GM21390 (cell line): ENCODE measurements at regions not wholly inside any gene's neighbourhood (a gene's known extent, or its start where the extent isn't known, plus 50 kb on each side); places are given as distances from the start of the nearest gene placed in this dataset.

Experiments used
- ATAC-seq: cut with Tn5 transposase; IDR thresholded peaks from one replicate; pipeline ENCODE4 v1.9.1; 2021; ENCODE audit not compliant: unreplicated experiment

- no peak for ATAC-seq
Measured at GRCh38 chr13:105814902-105815250, 720.6 kb downstream of the EFNB2 start.

- no peak for ATAC-seq
Measured at GRCh38 chr13:105814219-105814901, 721.1 kb downstream of the EFNB2 start.

- ATAC-seq = no peak
Measured at GRCh38 chr13:105806628-105806920, 728.9 kb downstream of the EFNB2 start.

- ATAC-seq = no peak
Measured at GRCh38 chr13:105805892-105806627, 729.4 kb downstream of the EFNB2 start.

- ATAC-seq = no peak
Measured at GRCh38 chr13:105804561-105805190, 730.8 kb downstream of the EFNB2 start.

GRCh38 chr13:105799155-105799554 is 736.3 kb downstream of the EFNB2 start:
- no peak for ATAC-seq

GRCh38 chr13:105798541-105798940 is 736.9 kb downstream of the EFNB2 start:
- no peak for ATAC-seq

GRCh38 chr13:105796081-105796480 is 739.4 kb downstream of the EFNB2 start:
- ATAC-seq = no peak

GRCh38 chr13:105790923-105791322 is 744.5 kb downstream of the EFNB2 start:
- no peak for ATAC-seq

- ATAC-seq = no peak
Measured at GRCh38 chr13:105788530-105788929, 746.9 kb downstream of the EFNB2 start.

GRCh38 chr13:105787632-105788031 is 747.8 kb downstream of the EFNB2 start:
- ATAC-seq = no peak

- no peak for ATAC-seq
Measured at GRCh38 chr13:105785436-105785835, 750.0 kb downstream of the EFNB2 start.

- ATAC-seq = no peak
Measured at GRCh38 chr13:105783261-105783660, 752.2 kb downstream of the EFNB2 start.

- no peak for ATAC-seq
Measured at GRCh38 chr13:105778196-105778595, 757.3 kb downstream of the EFNB2 start.

GRCh38 chr13:105774739-105775460 is 760.6 kb downstream of the EFNB2 start:
- no peak for ATAC-seq

- ATAC-seq = no peak
Measured at GRCh38 chr13:105773863-105774538, 761.5 kb downstream of the EFNB2 start.

GRCh38 chr13:105773241-105773640 is 762.2 kb downstream of the EFNB2 start:
- no peak for ATAC-seq

GRCh38 chr13:105764486-105764885 is 771.0 kb downstream of the EFNB2 start:
- ATAC-seq = no peak

- no peak for ATAC-seq
Measured at GRCh38 chr13:105763851-105764250, 771.6 kb downstream of the EFNB2 start.

- ATAC-seq = no peak
Measured at GRCh38 chr13:105762096-105762495, 773.4 kb downstream of the EFNB2 start.
